ENCODE measurements at regions not wholly inside any gene's neighbourhood (a gene's known extent, or its start where the extent isn't known, plus 50 kb on each side); places are given as distances from the start of the nearest gene placed in this dataset.

DNA sequence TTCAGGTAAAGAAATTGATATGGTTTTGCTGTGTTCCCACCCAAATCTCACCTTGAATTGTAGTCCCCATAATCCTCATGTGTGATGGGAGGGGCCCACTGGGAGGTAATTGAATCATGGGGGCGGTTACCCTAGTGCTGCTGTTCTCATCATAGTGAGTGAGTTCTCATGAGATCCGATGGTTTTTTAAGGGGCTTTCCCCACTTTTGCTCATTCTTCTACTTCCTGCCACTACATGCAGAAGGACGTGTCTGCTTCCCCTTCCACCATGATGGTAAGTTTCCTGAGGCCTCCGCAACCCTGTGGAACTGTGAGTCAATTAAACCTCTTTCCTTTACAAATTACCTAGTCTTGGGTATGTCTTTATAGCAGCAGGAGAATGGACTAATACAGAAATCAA lies 69.3 kb downstream of the MIS18A start:
- ATAC-seq: no peak
- H3K9me3 ChIP-seq: no peaks in the 10 kb centered on the region
- H3K4me2 ChIP-seq: no peak overlapping the region
- H3K4me3 ChIP-seq: no peak overlapping the region
- 39% methylated on average over 4 of the region's 4 CpGs for WGBS (ENCODE audit: missing lambda C conversion rate)
- FAIRE-seq: no peak
- POLR2A ChIA-PET: no interaction called here
- CTCF ChIA-PET: no interaction called here
- no peak for TF ChIP-seq MAFK (IDR thresholded peaks at IDR 0.05; ENCODE audit: partially characterized antibody)
- TF ChIP-seq HOXB13 (CRISPR knock-in tag; IDR thresholded peaks at IDR 0.05; ENCODE audit: low read depth): no peak
- TF ChIP-seq ZSCAN20 (CRISPR knock-in tag; IDR thresholded peaks at IDR 0.05): no peak
- no peak for TF ChIP-seq CBX8 (IDR thresholded peaks at IDR 0.05)
- TF ChIP-seq NFE2L2 (conservative IDR thresholded peaks at IDR 0.05; ENCODE audit: low read length): no peak
- no peak for TF ChIP-seq SMC3 (IDR thresholded peaks at IDR 0.05)
- TF ChIP-seq ZNF302 (CRISPR knock-in tag; IDR thresholded peaks at IDR 0.05): no peak
- no peak for TF ChIP-seq CBX2 (IDR thresholded peaks at IDR 0.05; ENCODE audit: borderline replicate concordance, low read depth)
- TF ChIP-seq GATA3 (IDR thresholded peaks at IDR 0.05; ENCODE audit: borderline replicate concordance): no peak
- TF ChIP-seq, protein P1, sequence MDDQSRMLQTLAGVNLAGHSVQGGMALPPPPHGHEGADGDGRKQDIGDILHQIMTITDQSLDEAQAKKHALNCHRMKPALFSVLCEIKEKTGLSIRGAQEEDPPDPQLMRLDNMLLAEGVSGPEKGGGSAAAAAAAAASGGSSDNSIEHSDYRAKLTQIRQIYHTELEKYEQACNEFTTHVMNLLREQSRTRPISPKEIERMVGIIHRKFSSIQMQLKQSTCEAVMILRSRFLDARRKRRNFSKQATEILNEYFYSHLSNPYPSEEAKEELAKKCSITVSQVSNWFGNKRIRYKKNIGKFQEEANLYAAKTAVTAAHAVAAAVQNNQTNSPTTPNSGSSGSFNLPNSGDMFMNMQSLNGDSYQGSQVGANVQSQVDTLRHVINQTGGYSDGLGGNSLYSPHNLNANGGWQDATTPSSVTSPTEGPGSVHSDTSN (IDR thresholded peaks at IDR 0.05): no peak
- TF ChIP-seq ZFP36 (IDR thresholded peaks at IDR 0.05; ENCODE audit: borderline replicate concordance, partially characterized antibody): no peak
- TF ChIP-seq HDAC2 (IDR thresholded peaks at IDR 0.05): no peak
- TF ChIP-seq ZC3H11A (IDR thresholded peaks at IDR 0.05): no peak
- no peak for TF ChIP-seq KDM1A (IDR thresholded peaks at IDR 0.05; ENCODE audit: low read depth)
- TF ChIP-seq ESRRA (IDR thresholded peaks at IDR 0.05; ENCODE audit: borderline replicate concordance, low read length): no peak
- H3K4me1 ChIP-seq: no peaks in the 10 kb centered on the region
- DNase-seq (ENCODE audit: low read depth in 1 of 2, low spot score in 1 of 2): no peak
- no peak overlapping the region for H3K27ac ChIP-seq

DNA sequence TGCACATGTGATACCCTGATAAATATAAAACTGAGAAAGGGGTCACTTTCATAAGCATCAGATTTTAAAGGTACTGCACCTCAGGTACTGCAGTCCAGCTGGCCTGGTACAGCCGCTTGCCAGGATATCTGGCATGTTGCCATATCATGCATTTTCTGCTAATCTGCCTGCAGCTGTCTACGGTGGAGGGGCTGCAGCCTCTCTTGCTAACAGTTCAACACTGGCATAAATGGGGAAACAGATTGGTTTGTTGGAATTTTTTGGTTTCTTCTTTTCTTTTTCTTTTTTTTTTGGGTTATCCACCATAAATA lies 71.5 kb downstream of the MIS18A start:
- Histone ChIP-seq H3K4me1 (no peaks in the 10 kb centered on the region), H3K4me2 (no peak overlapping the region), H3K4me3 (no peak overlapping the region), H3K27ac (no peak overlapping the region), H3K9me3 (no peaks in the 10 kb centered on the region)
- no peak for ATAC-seq
- WGBS (ENCODE audit: missing lambda C conversion rate): 45% methylated on average over 2 of the region's 2 CpGs
- no peak for TF ChIP-seq FOSL2 (IDR thresholded peaks at IDR 0.05)
- no peak for TF ChIP-seq FOSL2 (CRISPR knock-in tag; IDR thresholded peaks at IDR 0.05)
- TF ChIP-seq, protein P2, sequence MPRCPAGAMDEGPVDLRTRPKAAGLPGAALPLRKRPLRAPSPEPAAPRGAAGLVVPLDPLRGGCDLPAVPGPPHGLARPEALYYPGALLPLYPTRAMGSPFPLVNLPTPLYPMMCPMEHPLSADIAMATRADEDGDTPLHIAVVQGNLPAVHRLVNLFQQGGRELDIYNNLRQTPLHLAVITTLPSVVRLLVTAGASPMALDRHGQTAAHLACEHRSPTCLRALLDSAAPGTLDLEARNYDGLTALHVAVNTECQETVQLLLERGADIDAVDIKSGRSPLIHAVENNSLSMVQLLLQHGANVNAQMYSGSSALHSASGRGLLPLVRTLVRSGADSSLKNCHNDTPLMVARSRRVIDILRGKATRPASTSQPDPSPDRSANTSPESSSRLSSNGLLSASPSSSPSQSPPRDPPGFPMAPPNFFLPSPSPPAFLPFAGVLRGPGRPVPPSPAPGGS (IDR thresholded peaks at IDR 0.05): no peak
- TF ChIP-seq, protein P3, sequence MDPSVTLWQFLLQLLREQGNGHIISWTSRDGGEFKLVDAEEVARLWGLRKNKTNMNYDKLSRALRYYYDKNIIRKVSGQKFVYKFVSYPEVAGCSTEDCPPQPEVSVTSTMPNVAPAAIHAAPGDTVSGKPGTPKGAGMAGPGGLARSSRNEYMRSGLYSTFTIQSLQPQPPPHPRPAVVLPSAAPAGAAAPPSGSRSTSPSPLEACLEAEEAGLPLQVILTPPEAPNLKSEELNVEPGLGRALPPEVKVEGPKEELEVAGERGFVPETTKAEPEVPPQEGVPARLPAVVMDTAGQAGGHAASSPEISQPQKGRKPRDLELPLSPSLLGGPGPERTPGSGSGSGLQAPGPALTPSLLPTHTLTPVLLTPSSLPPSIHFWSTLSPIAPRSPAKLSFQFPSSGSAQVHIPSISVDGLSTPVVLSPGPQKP (IDR thresholded peaks at IDR 0.05; ENCODE audit: low read depth, low read length): no peak
- ChIA-PET CTCF (interaction anchor here (0.6 to 1.0 kb wide), 2 partner anchors 51 to 1103 kb away, joined by 3 read pairs; no protein-coding TSS in a partner anchor), POLR2A (no interaction called here)
- FAIRE-seq: no peak
- DNase-seq (ENCODE audit: low read depth in 1 of 2, low spot score in 1 of 2): no peak

DNA sequence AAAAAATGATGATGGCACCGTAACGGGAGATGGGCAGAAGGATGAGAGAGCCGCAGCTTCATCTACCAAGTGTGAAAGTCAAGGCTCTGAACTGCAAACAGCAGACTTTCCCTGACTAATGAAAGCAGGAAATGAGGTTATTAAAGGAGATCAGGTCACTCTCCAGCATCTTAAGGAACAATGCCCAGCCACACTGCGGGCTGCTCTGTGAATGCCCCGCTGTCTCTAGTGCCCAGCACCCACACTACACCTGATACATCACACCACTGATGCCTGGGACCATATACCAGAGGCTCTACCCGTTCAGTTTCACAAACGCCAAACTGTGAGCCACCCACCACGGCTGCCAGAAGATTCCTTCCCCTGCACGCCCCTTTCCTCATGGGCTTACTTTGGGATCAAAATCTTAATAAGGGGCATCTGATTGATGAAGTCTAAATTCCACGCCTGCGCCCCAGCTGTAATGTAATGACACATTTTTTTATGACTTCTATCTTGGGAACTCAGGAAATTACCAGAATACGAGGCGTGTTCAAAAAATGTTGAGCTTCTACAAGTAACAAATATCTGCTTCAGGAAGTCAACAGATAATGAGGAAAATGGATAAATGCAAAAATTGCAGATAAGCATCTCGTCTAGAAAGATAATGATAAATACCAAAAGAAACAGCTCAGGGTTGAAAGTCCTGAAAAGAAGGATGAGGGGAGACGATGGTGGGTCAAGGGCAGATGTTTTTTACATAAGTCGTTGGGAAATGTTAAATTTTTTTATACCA lies 72.0 kb downstream of the MIS18A start:
- DNase-seq (ENCODE audit: low read depth in 1 of 2, low spot score in 1 of 2): no peak
- WGBS (ENCODE audit: missing lambda C conversion rate): 25% methylated on average over 14 of the region's 16 CpGs
- TF ChIP-seq KDM5A (IDR thresholded peaks at IDR 0.05): no peak
- no peak for TF ChIP-seq EP300 (IDR thresholded peaks at IDR 0.05)
- no peak for TF ChIP-seq ZNF302 (CRISPR knock-in tag; IDR thresholded peaks at IDR 0.05)
- no peak for TF ChIP-seq MAFK (IDR thresholded peaks at IDR 0.05; ENCODE audit: partially characterized antibody)
- no peak for TF ChIP-seq HDAC2 (IDR thresholded peaks at IDR 0.05)
- no peak for TF ChIP-seq CBX2 (IDR thresholded peaks at IDR 0.05; ENCODE audit: borderline replicate concordance, low read depth)
- no peak for TF ChIP-seq HOXB5 (CRISPR knock-in tag; IDR thresholded peaks at IDR 0.05)
- no peak for TF ChIP-seq GATA3 (IDR thresholded peaks at IDR 0.05; ENCODE audit: borderline replicate concordance)
- TF ChIP-seq, protein P4, sequence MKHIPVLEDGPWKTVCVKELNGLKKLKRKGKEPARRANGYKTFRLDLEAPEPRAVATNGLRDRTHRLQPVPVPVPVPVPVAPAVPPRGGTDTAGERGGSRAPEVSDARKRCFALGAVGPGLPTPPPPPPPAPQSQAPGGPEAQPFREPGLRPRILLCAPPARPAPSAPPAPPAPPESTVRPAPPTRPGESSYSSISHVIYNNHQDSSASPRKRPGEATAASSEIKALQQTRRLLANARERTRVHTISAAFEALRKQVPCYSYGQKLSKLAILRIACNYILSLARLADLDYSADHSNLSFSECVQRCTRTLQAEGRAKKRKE (CRISPR knock-in tag; IDR thresholded peaks at IDR 0.05; ENCODE audit: low read depth): no peak
- no peak for TF ChIP-seq HOXA7 (CRISPR knock-in tag; IDR thresholded peaks at IDR 0.05)
- no peak for TF ChIP-seq PHF8 (IDR thresholded peaks at IDR 0.05; ENCODE audit: borderline replicate concordance, low read depth)
- TF ChIP-seq RAD21 (conservative IDR thresholded peaks at IDR 0.05 in 1 of 2, IDR thresholded peaks at IDR 0.05 in 1 of 2): no peak
- no peak for TF ChIP-seq JUNB (IDR thresholded peaks at IDR 0.05)
- no peak for TF ChIP-seq NR3C1 (IDR thresholded peaks at IDR 0.05)
- TF ChIP-seq ESRRA (IDR thresholded peaks at IDR 0.05; ENCODE audit: borderline replicate concordance, low read length): no peak
- TF ChIP-seq, protein P5, sequence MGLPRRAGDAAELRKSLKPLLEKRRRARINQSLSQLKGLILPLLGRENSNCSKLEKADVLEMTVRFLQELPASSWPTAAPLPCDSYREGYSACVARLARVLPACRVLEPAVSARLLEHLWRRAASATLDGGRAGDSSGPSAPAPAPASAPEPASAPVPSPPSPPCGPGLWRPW (IDR thresholded peaks at IDR 0.05): no peak
- no peak for TF ChIP-seq HOXB13 (CRISPR knock-in tag; IDR thresholded peaks at IDR 0.05; ENCODE audit: low read depth)

More for the DNA sequence above, 72.0 kb downstream of the MIS18A start:
- Histone ChIP-seq H3K4me1 (no peaks in the 10 kb centered on the region), H3K4me2 (no peak overlapping the region), H3K4me3 (no peak overlapping the region), H3K9me3 (no peaks in the 10 kb centered on the region), H3K27ac (no peak overlapping the region)
- ATAC-seq: no peak
- POLR2A ChIA-PET: no interaction called here
- FAIRE-seq: no peak
- CTCF ChIA-PET: interaction anchor here (0.6 to 1.0 kb wide), 2 partner anchors 51 to 1104 kb away, joined by 3 read pairs; no protein-coding TSS in a partner anchor

Measured in A549 (cell line).